H1 (cell line): ENCODE measurements at regions not wholly inside any gene's neighbourhood (a gene's known extent, or its start where the extent isn't known, plus 50 kb on each side); places are given as distances from the start of the nearest gene placed in this dataset.

ENCODE experiments used
- CTCF ChIA-PET: fragments of 300-600 bp; sonication (Branson Sonifier 250); formaldehyde crosslinking; loops from one replicate; lab custom pipeline; 2021; ENCODE audit not compliant: partially characterized antibody; lab: Charles Lee
- POLR2A ChIA-PET: fragments of 300-600 bp; sonication (Branson Sonifier 250); formaldehyde crosslinking; loops from one replicate; lab custom pipeline; 2021; ENCODE audit warnings: inconsistent platforms; ENCODE audit not compliant: partially characterized antibody; lab: Charles Lee
- DNase-seq, 2 experiments: peaks; one replicate each; pipeline versions ENCODE4 v3.0.0 to v3.0.0-alpha.2; 2010 to 2022; ENCODE audit warnings: low spot score in 2 of 2, low read depth in 1 of 2, mixed read lengths in 1 of 2
- FAIRE-seq: peaks from 2 replicates; lab custom pipeline; 2011; peaks lifted over from hg19 to GRCh38; lab: Jason Lieb, UNC
- H2AFZ ChIP-seq: 2 replicates; pipeline ENCODE4 v1.8.1; 2012; ENCODE audit warnings: low read length, inconsistent platforms
- H2AK5ac ChIP-seq: 2 replicates; pipeline ENCODE4 v1.6.1; 2013; ENCODE audit warnings: low read depth, low read length
- H2BK120ac ChIP-seq: replicated peaks from 2 replicates; pipeline ENCODE3; 2013; ENCODE audit warnings: low read depth, low read length, inconsistent platforms
- H2BK12ac ChIP-seq: 2 replicates; pipeline ENCODE4 v1.6.1; 2013; ENCODE audit warnings: low read depth, low read length
- H2BK15ac ChIP-seq: 2 replicates; pipeline ENCODE4 v1.6.1; 2013; ENCODE audit warnings: low read length
- H2BK20ac ChIP-seq: 2 replicates; pipeline ENCODE4 v1.6.1; 2013; ENCODE audit warnings: low read length
- H2BK5ac ChIP-seq: 2 replicates; pipeline ENCODE4 v1.6.1; 2013; ENCODE audit warnings: low read depth, low read length
- H3K14ac ChIP-seq: 2 replicates; pipeline ENCODE4 v1.6.1; 2013; ENCODE audit warnings: inconsistent platforms; ENCODE audit not compliant: insufficient read length
- H3K18ac ChIP-seq: 2 replicates; pipeline ENCODE4 v1.6.1; 2013; ENCODE audit warnings: low read length; ENCODE audit errors: extremely low read depth
- H3K23ac ChIP-seq: 2 replicates; pipeline ENCODE4 v1.6.1; 2013; ENCODE audit warnings: inconsistent platforms; ENCODE audit not compliant: insufficient read length
- H3K23me2 ChIP-seq: 2 replicates; pipeline ENCODE4 v1.6.1; 2013; ENCODE audit warnings: low read depth, low read length
- H3K27ac ChIP-seq: 2 replicates; pipeline ENCODE4 v1.6.1; 2011; ENCODE audit warnings: low read depth, low read length, inconsistent platforms
- H3K27me3 ChIP-seq, 4 experiments: replicated peaks in 1 of 4; 1 replicate in 1 of 4; 2 replicates in 3 of 4; pipeline versions ENCODE4 v1.6.1 to v1.8.1; 2011 to 2013; ENCODE audit warnings: low read length in 3 of 4, mild to moderate bottlenecking in 3 of 4, inconsistent platforms in 2 of 4, mixed read lengths in 2 of 4, moderate library complexity in 1 of 4; ENCODE audit not compliant: control insufficient read depth in 3 of 4, insufficient read depth in 3 of 4; ENCODE audit errors: extremely low read depth in 1 of 4
- H3K36me3 ChIP-seq, 4 experiments: 2 replicates each; pipeline versions ENCODE4 v1.6.1 to v1.8.1; 2011 to 2013; ENCODE audit warnings: mild to moderate bottlenecking in 4 of 4, low read length in 3 of 4, moderate library complexity in 2 of 4, control low read depth in 1 of 4, inconsistent platforms in 1 of 4; ENCODE audit not compliant: insufficient read depth in 4 of 4, control insufficient read depth in 2 of 4
- H3K4ac ChIP-seq: replicated peaks from 2 replicates; pipeline ENCODE3; 2013; ENCODE audit warnings: low read length, low read depth, mixed read lengths, inconsistent platforms; ENCODE audit not compliant: insufficient read length
- H3K4me1 ChIP-seq, 4 experiments: replicated peaks in 1 of 4; 1 replicate in 1 of 4; 2 replicates in 3 of 4; pipeline versions ENCODE4 v1.6.1 to v1.8.1; 2011 to 2013; ENCODE audit warnings: low read length in 3 of 4, inconsistent platforms in 2 of 4, mixed read lengths in 1 of 4; ENCODE audit not compliant: insufficient read depth in 4 of 4, control insufficient read depth in 3 of 4
- H3K4me2 ChIP-seq, 2 experiments: 2 replicates each; pipeline versions ENCODE4 v1.6.1 to v1.8.1; 2011 to 2013; ENCODE audit warnings: low read depth in 2 of 2, low read length in 2 of 2, control low read depth in 1 of 2, inconsistent platforms in 1 of 2, mild to moderate bottlenecking in 1 of 2; ENCODE audit not compliant: insufficient read depth in 1 of 2
- H3K4me3 ChIP-seq, 4 experiments: fragments of 200-600, 300-600 bp in 1 of 4; sonication (generic), shearing (Covaris generic), sonication (Bioruptor Twin) in 1 of 4; 2 replicates each; pipeline versions ENCODE4 v1.5.1 to v1.8.1; 2011 to 2016; ENCODE audit warnings: low read length in 4 of 4, low read depth in 3 of 4, control low read depth in 2 of 4, inconsistent platforms in 2 of 4, mild to moderate bottlenecking in 2 of 4, mixed read lengths in 1 of 4, moderate library complexity in 1 of 4; ENCODE audit not compliant: insufficient read depth in 2 of 4; ENCODE audit errors: extremely low read depth in 1 of 4
- H3K56ac ChIP-seq: replicated peaks from 2 replicates; pipeline ENCODE3; 2013; ENCODE audit warnings: low read depth, mild to moderate bottlenecking, mixed read lengths, low read length, inconsistent platforms; ENCODE audit not compliant: insufficient read length
- H3K79me1 ChIP-seq: 2 replicates; pipeline ENCODE4 v1.6.1; 2013; ENCODE audit warnings: low read depth, low read length, control low read depth
- H3K79me2 ChIP-seq, 2 experiments: 2 replicates each; pipeline versions ENCODE4 v1.6.1 to v1.8.1; 2012 to 2013; ENCODE audit warnings: low read length in 2 of 2, mild to moderate bottlenecking in 2 of 2, inconsistent platforms in 1 of 2; ENCODE audit not compliant: insufficient read depth in 2 of 2, control insufficient read depth in 1 of 2
- H3K9ac ChIP-seq, 4 experiments: replicated peaks in 1 of 4; 1 replicate in 1 of 4; 2 replicates in 3 of 4; pipeline versions ENCODE4 v1.6.1 to v1.8.1; 2011 to 2013; ENCODE audit warnings: low read depth in 3 of 4, low read length in 3 of 4, control low read depth in 2 of 4, mild to moderate bottlenecking in 2 of 4, moderate library complexity in 2 of 4, inconsistent platforms in 1 of 4; ENCODE audit errors: extremely low read depth in 1 of 4
- H3K9me3 ChIP-seq, 2 experiments: 2 replicates each; pipeline versions ENCODE4 v1.6.1 to v1.8.1; 2012 to 2013; ENCODE audit warnings: mild to moderate bottlenecking in 2 of 2, moderate library complexity in 2 of 2, control low read depth in 1 of 2, inconsistent platforms in 1 of 2, low read depth in 1 of 2, low read length in 1 of 2, mixed read lengths in 1 of 2; ENCODE audit not compliant: insufficient read depth in 2 of 2
- H4K20me1 ChIP-seq, 2 experiments: replicated peaks in 1 of 2; 2 replicates each; pipeline versions ENCODE3 to v1.8.1; 2011 to 2013; ENCODE audit warnings: inconsistent platforms in 2 of 2, low read length in 2 of 2, mild to moderate bottlenecking in 1 of 2; ENCODE audit not compliant: insufficient read depth in 2 of 2, control insufficient read depth in 1 of 2
- H4K5ac ChIP-seq: 2 replicates; pipeline ENCODE4 v1.6.1; 2013; ENCODE audit warnings: low read length, low read depth, mixed read lengths, inconsistent platforms; ENCODE audit not compliant: insufficient read length
- H4K8ac ChIP-seq: 2 replicates; pipeline ENCODE4 v1.8.0; 2013; ENCODE audit warnings: mild to moderate bottlenecking, moderate library complexity, low read length, inconsistent platforms; ENCODE audit not compliant: insufficient read depth; ENCODE audit errors: extremely low read depth
- H4K91ac ChIP-seq: replicated peaks from 2 replicates; pipeline ENCODE3; 2013; ENCODE audit warnings: low read length, mixed read lengths, inconsistent platforms; ENCODE audit not compliant: insufficient read length
- RAD21 ChIP-seq, 2 experiments: IDR thresholded peaks in 1 of 2; conservative IDR thresholded peaks in 1 of 2; 2 replicates each; pipeline ENCODE4 v1.6.1; 2011; ENCODE audit warnings: low read depth in 2 of 2, low read length in 2 of 2, improper control_type of control experiment in 1 of 2, inconsistent platforms in 1 of 2, mild to moderate bottlenecking in 1 of 2, moderate library complexity in 1 of 2
- SIN3A ChIP-seq, 2 experiments: IDR thresholded peaks in 1 of 2; conservative IDR thresholded peaks in 1 of 2; 2 replicates each; pipeline ENCODE4 v1.6.1; 2011 to 2012; ENCODE audit warnings: low read length in 2 of 2, improper control_type of control experiment in 1 of 2, low read depth in 1 of 2, mild to moderate bottlenecking in 1 of 2
- WGBS, 2 experiments: shearing (Covaris generic) in 1 of 2; methylation state at CpG; one replicate each; pipeline versions ENCODE4 v1.1.6 to v1.1.7; 2013 to 2015; ENCODE audit warnings: low lambda C conversion rate in 2 of 2, mixed read lengths in 2 of 2, inconsistent platforms in 1 of 2, low coverage in 1 of 2, missing lambda C conversion rate in 1 of 2; ENCODE audit not compliant: insufficient replicate concordance in 2 of 2, insufficient coverage in 1 of 2, insufficient read length in 1 of 2; ENCODE audit errors: extremely low coverage in 1 of 2, missing lambda C conversion rate in 1 of 2; 5-methylcytosine and 5-hydroxymethylcytosine counted together
- TF ChIP-seq, protein P1 (sequence below), 3 experiments: IDR thresholded peaks; 1 replicate in 2 of 3; 2 replicates in 1 of 3; pipeline versions ENCODE4 v1.5.1 to v1.6.1; 2011; ENCODE audit warnings: low read length in 3 of 3, mild to moderate bottlenecking in 3 of 3, inconsistent platforms in 2 of 3, low read depth in 1 of 3, moderate library complexity in 1 of 3; ENCODE audit not compliant: insufficient read depth in 1 of 3; ENCODE audit errors: control extremely low read depth in 1 of 3

DNA sequence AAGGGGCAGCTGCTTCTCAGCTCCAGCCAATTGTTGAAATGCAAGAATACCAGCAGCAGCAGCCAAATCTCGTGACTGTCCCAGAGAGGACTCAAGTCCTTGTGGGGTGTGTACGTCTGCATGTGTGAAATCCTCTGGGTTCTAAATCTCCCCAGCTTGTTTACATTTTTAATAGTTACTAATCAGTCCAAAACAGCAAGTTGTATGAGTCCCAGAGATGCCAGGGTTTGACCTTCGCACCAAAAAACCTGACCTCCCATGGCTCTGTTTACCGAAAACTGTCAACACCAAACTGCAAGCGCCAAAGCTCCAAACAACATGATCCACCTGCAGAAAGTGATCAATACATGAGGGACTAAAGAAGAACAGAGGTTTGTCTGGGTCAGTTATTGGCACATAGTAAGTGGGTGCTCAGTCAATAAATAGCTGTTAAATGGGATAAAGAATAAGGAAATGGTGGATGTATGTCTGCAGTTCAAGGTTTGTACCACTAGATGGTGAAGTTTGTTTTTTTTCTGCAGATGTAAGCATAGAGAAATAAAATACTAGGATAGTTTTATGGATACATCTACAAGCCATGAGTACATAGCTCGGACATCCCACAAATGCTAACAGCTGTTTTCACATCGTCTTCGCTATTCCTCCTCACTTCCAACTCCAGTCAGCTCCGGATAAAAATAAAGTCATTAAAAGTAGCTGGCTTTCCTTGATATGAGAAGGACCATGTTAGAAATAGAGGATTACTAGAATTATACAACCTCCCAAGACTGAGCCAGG, 85.3 kb upstream of the ADRB2 start:
- Histone ChIP-seq H2BK5ac (no peak overlapping the region), H4K91ac (no peak overlapping the region), H4K20me1 (no peaks in the 10 kb centered on the region), H3K4me1 (no peaks in the 10 kb centered on the region), H2AFZ (no peak overlapping the region), H3K9me3 (no peaks in the 10 kb centered on the region), H3K79me2 (no peaks in the 10 kb centered on the region), H3K18ac (no peak overlapping the region), H3K14ac (no peak overlapping the region), H3K56ac (no peak overlapping the region), H3K23ac (no peak overlapping the region), H2AK5ac (no peak overlapping the region), H3K27me3 (no peaks in the 10 kb centered on the region), H3K23me2 (no peaks in the 10 kb centered on the region), H3K9ac (no peak overlapping the region), H3K79me1 (no peaks in the 10 kb centered on the region), H3K36me3 (no peaks in the 10 kb centered on the region), H2BK20ac (no peak overlapping the region), H2BK120ac (no peak overlapping the region), H2BK15ac (no peak overlapping the region), H4K5ac (no peak overlapping the region), H3K4me2 (no peak overlapping the region), H3K4me3 (no peak overlapping the region), H3K4ac (no peak overlapping the region), H2BK12ac (no peak overlapping the region), H3K27ac (no peak overlapping the region), H4K8ac (no peak overlapping the region)
- FAIRE-seq (peak; percentile 24), DNase-seq (no peak)
- CTCF ChIA-PET = interaction anchor here (0.5 to 24.0 kb wide), 63 partner anchors 9 to 1293 kb away, joined by 3 to 444 read pairs (median 4); no protein-coding TSS in a partner anchor
- TF ChIP-seq, protein P1, sequence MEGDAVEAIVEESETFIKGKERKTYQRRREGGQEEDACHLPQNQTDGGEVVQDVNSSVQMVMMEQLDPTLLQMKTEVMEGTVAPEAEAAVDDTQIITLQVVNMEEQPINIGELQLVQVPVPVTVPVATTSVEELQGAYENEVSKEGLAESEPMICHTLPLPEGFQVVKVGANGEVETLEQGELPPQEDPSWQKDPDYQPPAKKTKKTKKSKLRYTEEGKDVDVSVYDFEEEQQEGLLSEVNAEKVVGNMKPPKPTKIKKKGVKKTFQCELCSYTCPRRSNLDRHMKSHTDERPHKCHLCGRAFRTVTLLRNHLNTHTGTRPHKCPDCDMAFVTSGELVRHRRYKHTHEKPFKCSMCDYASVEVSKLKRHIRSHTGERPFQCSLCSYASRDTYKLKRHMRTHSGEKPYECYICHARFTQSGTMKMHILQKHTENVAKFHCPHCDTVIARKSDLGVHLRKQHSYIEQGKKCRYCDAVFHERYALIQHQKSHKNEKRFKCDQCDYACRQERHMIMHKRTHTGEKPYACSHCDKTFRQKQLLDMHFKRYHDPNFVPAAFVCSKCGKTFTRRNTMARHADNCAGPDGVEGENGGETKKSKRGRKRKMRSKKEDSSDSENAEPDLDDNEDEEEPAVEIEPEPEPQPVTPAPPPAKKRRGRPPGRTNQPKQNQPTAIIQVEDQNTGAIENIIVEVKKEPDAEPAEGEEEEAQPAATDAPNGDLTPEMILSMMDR (IDR thresholded peaks at IDR 0.05; ENCODE audit: control extremely low read depth in 1 of 3, insufficient read depth in 1 of 3, low read depth in 1 of 3, low read length in 3 of 3) = peak in 2 of 3 experiments; percentile 50 to 60; a peak in 2 of 4 replicates
- TF ChIP-seq SIN3A (conservative IDR thresholded peaks at IDR 0.05 in 1 of 2, IDR thresholded peaks at IDR 0.05 in 1 of 2; ENCODE audit: low read depth in 1 of 2, low read length in 2 of 2) (no peak), RAD21 (IDR thresholded peaks at IDR 0.05 in 1 of 2, conservative IDR thresholded peaks at IDR 0.05 in 1 of 2; ENCODE audit: low read depth in 2 of 2, low read length in 2 of 2) (peak; percentile 62 to 70)
- 71% methylated on average over 9 of the region's 9 CpGs; no CpG with 5 or more reads in 1 of the 2 experiments for WGBS, 2 experiments
- POLR2A ChIA-PET = no interaction called here
